ENCODE measurements at regions not wholly inside any gene's neighbourhood (a gene's known extent, or its start where the extent isn't known, plus 50 kb on each side); places are given as distances from the start of the nearest gene placed in this dataset.

DNA sequence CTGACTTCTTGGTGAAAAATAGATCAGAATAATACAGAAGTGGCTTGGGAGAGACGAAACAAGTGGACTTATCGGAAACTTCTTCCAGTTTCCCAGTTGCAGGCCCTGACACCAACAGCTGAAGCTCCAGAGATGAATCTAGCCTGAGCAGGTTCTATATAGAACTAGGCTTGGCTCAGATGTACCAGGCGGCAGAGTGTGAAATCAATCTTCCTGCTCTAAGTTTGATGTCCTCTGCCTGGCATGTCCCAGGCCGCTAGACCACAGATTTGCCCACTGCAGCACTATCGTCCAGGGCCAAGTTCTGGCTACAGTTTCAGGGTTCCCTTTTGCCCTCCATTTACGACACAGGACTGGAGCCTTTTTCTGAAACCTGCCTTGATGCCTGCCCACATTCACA lies 91.3 kb upstream of the PLEKHA5 start:
- dilution Hi-C loops (cut with MboI; ENCODE audit: extremely low pct_ligation_motif_present, low sequenced_read_pairs): no loop called here
- Histone ChIP-seq H3K9ac (replicated peaks; ENCODE audit: extremely low read depth, insufficient read depth, low read length) (no peak overlapping the region), H3K79me2 (ENCODE audit: control insufficient read depth, insufficient read depth, low read length) (no peaks in the 10 kb centered on the region), H3K27ac (ENCODE audit: insufficient read depth, low read depth, low read length) (no peak overlapping the region), H3K9me3 (replicated peaks; ENCODE audit: control insufficient read depth, insufficient read depth, low read length) (no peaks in the 10 kb centered on the region), H4K20me1 (replicated peaks; ENCODE audit: control insufficient read depth, extremely low read depth, insufficient read depth, low read length) (no peaks in the 10 kb centered on the region), H3K4me1 (ENCODE audit: control insufficient read depth, extremely low read depth, insufficient read depth, low read length) (no peaks in the 10 kb centered on the region), H3K36me3 (ENCODE audit: control insufficient read depth in 2 of 2, extremely low read depth in 1 of 2, insufficient read depth in 2 of 2, low read length in 2 of 2) (no peaks in the 10 kb centered on the region), H3K27me3 (ENCODE audit: control insufficient read depth in 2 of 2, insufficient read depth in 2 of 2, low read length in 2 of 2) (no peaks in the 10 kb centered on the region), H3K4me3 (replicated peaks in 1 of 3; ENCODE audit: insufficient read depth in 1 of 3, low read depth in 1 of 3, low read length in 3 of 3) (no peak overlapping the region), H2AFZ (ENCODE audit: low read depth, low read length) (no peak overlapping the region), H3K4me2 (ENCODE audit: insufficient read depth, low read length) (no peak overlapping the region), H3K9me1 (replicated peaks; ENCODE audit: control insufficient read depth, extremely low read depth, insufficient read depth, low read length) (no peaks in the 10 kb centered on the region)
- TF ChIP-seq, protein P1, sequence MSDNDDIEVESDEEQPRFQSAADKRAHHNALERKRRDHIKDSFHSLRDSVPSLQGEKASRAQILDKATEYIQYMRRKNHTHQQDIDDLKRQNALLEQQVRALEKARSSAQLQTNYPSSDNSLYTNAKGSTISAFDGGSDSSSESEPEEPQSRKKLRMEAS (IDR thresholded peaks at IDR 0.05; ENCODE audit: insufficient read depth, insufficient read length): no peak
- TF ChIP-seq MYC (IDR thresholded peaks at IDR 0.05; ENCODE audit: low read depth, low read length) (no peak), EZH2 (IDR thresholded peaks at IDR 0.05; ENCODE audit: borderline replicate concordance, low read depth, low read length, severe bottlenecking) (no peak), GATA2 (IDR thresholded peaks at IDR 0.05; ENCODE audit: insufficient read depth, insufficient read length, low read depth, low read length) (no peak), JUN (IDR thresholded peaks at IDR 0.05; ENCODE audit: borderline replicate concordance, insufficient read depth, insufficient read length, low read depth) (no peak), FOS (IDR thresholded peaks at IDR 0.05; ENCODE audit: borderline replicate concordance, insufficient read depth, low read length) (no peak)
- FAIRE-seq (no peak), DNase-seq (ENCODE audit: low read depth, low spot score) (no peak)
- intact Hi-C loops (cut with micrococcal nuclease): no loop called here
- ChIA-PET POLR2A (no interaction called here), CTCF (interaction anchor here (1.2 kb wide), 2 partner anchors 10 to 11 kb away, joined by 3 read pairs; no protein-coding TSS in a partner anchor)
- BruUV-seq (replicated peaks): no TSS peak

DNA sequence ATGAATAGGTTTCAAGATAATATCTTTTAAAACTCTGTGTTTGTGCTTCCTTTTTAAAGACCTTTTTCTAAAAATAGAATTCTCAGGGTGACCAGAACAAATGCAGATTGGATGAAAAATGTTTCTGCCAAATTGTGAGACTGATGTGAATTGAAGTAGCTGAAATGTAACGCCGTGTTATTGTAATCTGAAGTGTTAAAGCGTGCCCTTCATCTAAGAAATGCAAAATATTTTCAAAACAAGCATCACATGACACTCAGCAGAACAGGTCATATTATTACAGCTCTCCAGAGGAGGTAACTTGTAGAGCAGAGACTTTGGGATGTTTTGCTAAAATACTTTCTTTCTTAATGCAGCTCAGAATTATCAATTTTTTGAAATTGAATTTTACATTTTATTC lies 90.0 kb upstream of the PLEKHA5 start:
- no peak overlapping the region for H2AFZ ChIP-seq (ENCODE audit: low read depth, low read length)
- ChIA-PET POLR2A (no interaction called here), CTCF (interaction anchor here (1.4 kb wide), 1 partner anchor 79 kb away, joined by 3 read pairs; no protein-coding TSS in a partner anchor)

More for the DNA sequence above, 90.0 kb upstream of the PLEKHA5 start:
- Histone ChIP-seq H4K20me1 (replicated peaks; ENCODE audit: control insufficient read depth, extremely low read depth, insufficient read depth, low read length) (no peaks in the 10 kb centered on the region), H3K4me2 (ENCODE audit: insufficient read depth, low read length) (no peak overlapping the region), H3K27me3 (ENCODE audit: control insufficient read depth in 2 of 2, insufficient read depth in 2 of 2, low read length in 2 of 2) (no peaks in the 10 kb centered on the region), H3K27ac (ENCODE audit: insufficient read depth, low read depth, low read length) (no peak overlapping the region), H3K4me3 (replicated peaks in 1 of 3; ENCODE audit: insufficient read depth in 1 of 3, low read depth in 1 of 3, low read length in 3 of 3) (no peak overlapping the region), H3K9me1 (replicated peaks; ENCODE audit: control insufficient read depth, extremely low read depth, insufficient read depth, low read length) (no peaks in the 10 kb centered on the region), H3K4me1 (ENCODE audit: control insufficient read depth, extremely low read depth, insufficient read depth, low read length) (no peaks in the 10 kb centered on the region), H3K79me2 (ENCODE audit: control insufficient read depth, insufficient read depth, low read length) (no peaks in the 10 kb centered on the region), H3K36me3 (ENCODE audit: control insufficient read depth in 2 of 2, extremely low read depth in 1 of 2, insufficient read depth in 2 of 2, low read length in 2 of 2) (no peaks in the 10 kb centered on the region), H3K9ac (replicated peaks; ENCODE audit: extremely low read depth, insufficient read depth, low read length) (no peak overlapping the region), H3K9me3 (replicated peaks; ENCODE audit: control insufficient read depth, insufficient read depth, low read length) (no peaks in the 10 kb centered on the region)
- BruUV-seq (replicated peaks): no TSS peak
- dilution Hi-C loops (cut with MboI; ENCODE audit: extremely low pct_ligation_motif_present, low sequenced_read_pairs): no loop called here
- FAIRE-seq (no peak), DNase-seq (ENCODE audit: low read depth, low spot score) (no peak)
- TF ChIP-seq MYC (IDR thresholded peaks at IDR 0.05; ENCODE audit: low read depth, low read length): no peak
- no peak for TF ChIP-seq POLR2A (IDR thresholded peaks at IDR 0.05; ENCODE audit: low read depth, low read length)
- TF ChIP-seq, protein P1 (IDR thresholded peaks at IDR 0.05; ENCODE audit: insufficient read depth, insufficient read length): no peak
- no peak for TF ChIP-seq EZH2 (IDR thresholded peaks at IDR 0.05; ENCODE audit: borderline replicate concordance, low read depth, low read length, severe bottlenecking)
- TF ChIP-seq FOS (IDR thresholded peaks at IDR 0.05; ENCODE audit: borderline replicate concordance, insufficient read depth, low read length): no peak
- TF ChIP-seq GATA2 (IDR thresholded peaks at IDR 0.05; ENCODE audit: insufficient read depth, insufficient read length, low read depth, low read length): no peak
- no peak for TF ChIP-seq JUN (IDR thresholded peaks at IDR 0.05; ENCODE audit: borderline replicate concordance, insufficient read depth, insufficient read length, low read depth)
- no peak for TF ChIP-seq POLR2AphosphoS5 (IDR thresholded peaks at IDR 0.05; ENCODE audit: insufficient read depth, low read depth, low read length)
- TF ChIP-seq, protein P2, sequence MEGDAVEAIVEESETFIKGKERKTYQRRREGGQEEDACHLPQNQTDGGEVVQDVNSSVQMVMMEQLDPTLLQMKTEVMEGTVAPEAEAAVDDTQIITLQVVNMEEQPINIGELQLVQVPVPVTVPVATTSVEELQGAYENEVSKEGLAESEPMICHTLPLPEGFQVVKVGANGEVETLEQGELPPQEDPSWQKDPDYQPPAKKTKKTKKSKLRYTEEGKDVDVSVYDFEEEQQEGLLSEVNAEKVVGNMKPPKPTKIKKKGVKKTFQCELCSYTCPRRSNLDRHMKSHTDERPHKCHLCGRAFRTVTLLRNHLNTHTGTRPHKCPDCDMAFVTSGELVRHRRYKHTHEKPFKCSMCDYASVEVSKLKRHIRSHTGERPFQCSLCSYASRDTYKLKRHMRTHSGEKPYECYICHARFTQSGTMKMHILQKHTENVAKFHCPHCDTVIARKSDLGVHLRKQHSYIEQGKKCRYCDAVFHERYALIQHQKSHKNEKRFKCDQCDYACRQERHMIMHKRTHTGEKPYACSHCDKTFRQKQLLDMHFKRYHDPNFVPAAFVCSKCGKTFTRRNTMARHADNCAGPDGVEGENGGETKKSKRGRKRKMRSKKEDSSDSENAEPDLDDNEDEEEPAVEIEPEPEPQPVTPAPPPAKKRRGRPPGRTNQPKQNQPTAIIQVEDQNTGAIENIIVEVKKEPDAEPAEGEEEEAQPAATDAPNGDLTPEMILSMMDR (IDR thresholded peaks at IDR 0.05; ENCODE audit: extremely low read depth in 1 of 2, insufficient read depth in 1 of 2, low read depth in 1 of 2, low read length in 2 of 2): no peak
- intact Hi-C loops (cut with micrococcal nuclease): no loop called here
